AG04450 (cell line): ENCODE measurements at regions not wholly inside any gene's neighbourhood (a gene's known extent, or its start where the extent isn't known, plus 50 kb on each side); places are given as distances from the start of the nearest gene placed in this dataset.

Experiments
- CTCF ChIA-PET: fragments of 300-600, 350-600 bp; formaldehyde crosslinking; extraction: SDS; loops from one replicate; lab custom pipeline; 2022; ENCODE audit warnings: antibody characterized with exemption, inconsistent platforms; lab: Charles Lee
- POLR2A ChIA-PET: fragments of 350-600 bp; formaldehyde crosslinking; extraction: SDS; loops from one replicate; lab custom pipeline; 2021; ENCODE audit warnings: antibody characterized with exemption, inconsistent platforms; lab: Yijun Ruan, JAX
- DNase-seq: peaks from one replicate; pipeline ENCODE4 v3.0.0-alpha.2; 2011; ENCODE audit warnings: low read depth, low spot score
- H3K27ac ChIP-seq: one replicate; pipeline ENCODE4 v1.5.1; 2012; ENCODE audit warnings: low read depth, low read length, control low read depth
- H3K27me3 ChIP-seq: one replicate; pipeline ENCODE4 v1.6.0; 2012; ENCODE audit warnings: low read length; ENCODE audit not compliant: control insufficient read depth, insufficient read depth
- H3K4me3 ChIP-seq: 2 replicates; pipeline ENCODE4 v1.5.1; 2011; ENCODE audit warnings: mild to moderate bottlenecking, low read depth, low read length, control low read depth
- H3K9me3 ChIP-seq: 2 replicates; pipeline ENCODE4 v1.5.1; 2012; ENCODE audit warnings: low read length; ENCODE audit not compliant: control insufficient read depth, insufficient read depth
- CTCF ChIP-seq: IDR thresholded peaks from 2 replicates; pipeline ENCODE4 v1.5.1; 2011; ENCODE audit warnings: low read depth, low read length, control low read depth, inconsistent platforms

- ChIA-PET POLR2A (no interaction called here), CTCF (no interaction called here)
- no peak overlapping the region for H3K27ac ChIP-seq
- H3K27me3 ChIP-seq, result no peaks in the 10 kb centered on the region
- no peaks in the 10 kb centered on the region for H3K9me3 ChIP-seq
- TF ChIP-seq CTCF, result no peak
- no peak overlapping the region for H3K4me3 ChIP-seq
- no peak for DNase-seq
Measured at GRCh38 chrX:36575670-36576069, 432.5 kb upstream of the FAM47C start.

DNA sequence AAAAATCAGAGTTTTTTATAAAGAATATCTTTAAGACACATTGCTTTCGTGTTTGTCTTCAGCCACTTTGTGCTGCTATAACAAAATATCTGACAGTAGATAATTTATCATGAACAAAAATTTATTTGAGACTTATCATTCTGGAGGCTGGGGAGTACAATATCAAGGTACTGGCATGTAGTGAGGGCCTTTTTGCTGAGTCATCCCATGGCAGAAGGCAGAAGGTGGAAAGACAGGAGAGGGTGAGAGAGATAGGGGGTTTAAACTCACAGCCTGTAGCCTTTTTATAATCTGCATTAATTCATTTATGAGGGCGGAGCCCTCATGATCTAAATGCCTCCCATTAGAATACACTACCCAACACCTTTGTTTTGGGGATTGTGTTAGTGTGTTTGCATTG, 431.2 kb upstream of the FAM47C start:
- Histone ChIP-seq H3K27ac (no peak overlapping the region), H3K27me3 (no peaks in the 10 kb centered on the region), H3K9me3 (no peaks in the 10 kb centered on the region), H3K4me3 (no peak overlapping the region)
- DNase-seq, result no peak
- TF ChIP-seq CTCF, result no peak
- POLR2A ChIA-PET, result no interaction called here
- CTCF ChIA-PET, result no interaction called here

DNA sequence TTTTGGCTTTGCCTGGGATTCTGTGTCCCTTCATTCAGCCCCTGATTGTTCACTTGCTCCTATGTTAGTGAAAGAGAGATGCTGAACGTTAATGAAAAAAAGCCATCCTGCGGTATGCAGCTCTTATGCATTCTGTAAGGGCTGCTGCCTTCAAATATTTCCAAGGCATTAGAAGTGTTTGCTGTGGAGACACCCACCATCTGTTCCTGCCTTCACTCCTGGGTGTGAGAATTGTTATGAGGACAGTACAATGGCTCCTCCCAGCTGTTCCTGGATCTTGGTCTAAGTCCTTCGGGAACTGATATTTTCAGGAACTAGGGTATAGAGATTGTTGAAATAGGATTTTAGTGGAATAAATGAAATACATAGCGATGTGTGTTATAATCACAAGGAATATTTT, 427.1 kb upstream of the FAM47C start:
- H3K27ac ChIP-seq, result no peak overlapping the region
- POLR2A ChIA-PET, result no interaction called here
- no peaks in the 10 kb centered on the region for H3K9me3 ChIP-seq
- no peak for TF ChIP-seq CTCF
- H3K4me3 ChIP-seq, result no peak overlapping the region
- CTCF ChIA-PET, result no interaction called here
- DNase-seq, result no peak
- H3K27me3 ChIP-seq, result no peaks in the 10 kb centered on the region

GRCh38 chrX:36583674-36584073, 424.5 kb upstream of the FAM47C start:
- Histone ChIP-seq H3K27me3 (no peaks in the 10 kb centered on the region), H3K4me3 (no peak overlapping the region), H3K27ac (no peak overlapping the region), H3K9me3 (no peaks in the 10 kb centered on the region)
- POLR2A ChIA-PET, result no interaction called here
- DNase-seq, result no peak
- TF ChIP-seq CTCF, result no peak
- CTCF ChIA-PET, result no interaction called here

- POLR2A ChIA-PET, result no interaction called here
- no peak for DNase-seq
Measured at GRCh38 chrX:36609616-36610585, 398.3 kb upstream of the FAM47C start.

More at GRCh38 chrX:36609616-36610585, 398.3 kb upstream of the FAM47C start:
- Histone ChIP-seq H3K27ac (no peak overlapping the region), H3K4me3 (no peak overlapping the region), H3K9me3 (no peaks in the 10 kb centered on the region), H3K27me3 (no peaks in the 10 kb centered on the region)
- no peak for TF ChIP-seq CTCF
- CTCF ChIA-PET, result no interaction called here
